ENCODE measurements at regions not wholly inside any gene's neighbourhood (a gene's known extent, or its start where the extent isn't known, plus 50 kb on each side); places are given as distances from the start of the nearest gene placed in this dataset.

GRCh38 chr14:26849514-26849913 lies 251.7 kb upstream of the NOVA1 start:
- no peak overlapping the region for H3K27ac ChIP-seq
- H3K4me2 ChIP-seq = no peak overlapping the region
- no peak overlapping the region for H3K9ac ChIP-seq
- no peaks in the 10 kb centered on the region for H3K9me3 ChIP-seq
- H3K4me3 ChIP-seq = no peak overlapping the region
- no peak for TF ChIP-seq Cebpa-rat (IDR thresholded peaks at IDR 0.05)
- no peaks in the 10 kb centered on the region for H3K4me1 ChIP-seq
- H3K36me3 ChIP-seq = no peaks in the 10 kb centered on the region
- no peaks in the 10 kb centered on the region for H3K27me3 ChIP-seq
- H4K20me1 ChIP-seq = no peaks in the 10 kb centered on the region

DNA sequence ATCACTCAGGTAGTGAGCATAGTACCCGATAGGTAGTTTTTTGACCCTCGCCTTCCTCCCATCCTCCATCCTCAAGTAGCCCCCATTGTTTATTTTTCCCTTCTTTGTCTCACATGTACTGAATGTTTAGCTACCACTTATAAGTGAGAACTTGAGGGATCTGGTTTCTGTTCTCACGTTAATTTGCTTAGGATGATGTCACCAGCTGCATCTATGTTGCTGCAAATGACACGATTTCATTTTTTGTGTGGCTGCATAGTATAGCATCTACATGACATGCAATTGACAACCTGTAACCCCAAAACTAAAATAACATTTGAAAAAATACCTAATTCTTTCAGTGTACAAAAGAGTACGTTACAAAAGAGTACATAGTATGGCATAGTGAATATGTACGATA lies 254.0 kb upstream of the NOVA1 start:
- H3K36me3 ChIP-seq = no peaks in the 10 kb centered on the region

DNA sequence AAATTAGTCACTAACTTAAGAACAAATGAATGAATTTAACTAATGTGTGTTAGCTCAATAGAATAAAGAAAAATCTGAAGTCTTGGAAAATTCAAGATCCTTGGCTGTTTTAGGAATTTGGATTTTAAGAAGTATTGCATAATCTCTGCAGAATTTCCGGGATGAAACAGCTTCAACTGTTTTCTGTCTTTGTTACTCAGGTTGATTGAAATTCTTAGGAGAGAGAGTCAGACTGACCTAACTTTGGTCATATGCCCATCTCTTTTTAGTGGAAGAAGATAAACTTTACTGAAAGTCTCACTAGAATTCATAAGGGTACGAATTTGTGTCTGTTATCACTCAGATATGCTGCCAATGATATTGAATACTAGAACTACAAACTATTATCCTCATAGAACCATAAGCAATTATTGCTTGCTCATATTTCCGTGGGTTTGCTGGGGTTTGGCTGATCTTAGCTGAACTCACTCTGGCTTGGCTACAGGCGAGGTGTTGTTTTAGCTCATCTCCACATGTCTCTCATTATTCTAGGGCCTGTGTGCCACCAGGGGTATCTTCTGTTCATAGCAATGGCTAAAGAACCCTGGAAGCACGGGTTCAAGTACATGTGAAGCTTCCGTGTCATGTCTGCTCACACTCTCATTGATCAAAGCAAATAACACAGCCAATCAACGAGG lies 257.4 kb upstream of the NOVA1 start:
- Histone ChIP-seq H3K27ac (no peak overlapping the region), H3K9me3 (no peaks in the 10 kb centered on the region), H3K4me3 (no peak overlapping the region), H3K36me3 (no peaks in the 10 kb centered on the region), H3K27me3 (no peaks in the 10 kb centered on the region), H3K4me2 (no peak overlapping the region), H4K20me1 (no peaks in the 10 kb centered on the region), H3K4me1 (no peaks in the 10 kb centered on the region), H3K9ac (no peak overlapping the region)
- TF ChIP-seq Cebpa-rat (IDR thresholded peaks at IDR 0.05) = no peak

More for the DNA sequence above, 254.0 kb upstream of the NOVA1 start:
- Histone ChIP-seq H3K9ac (no peak overlapping the region), H3K27ac (no peak overlapping the region), H3K4me1 (no peaks in the 10 kb centered on the region), H4K20me1 (no peaks in the 10 kb centered on the region), H3K4me3 (no peak overlapping the region), H3K4me2 (no peak overlapping the region), H3K9me3 (no peaks in the 10 kb centered on the region), H3K27me3 (no peaks in the 10 kb centered on the region)
- no peak for TF ChIP-seq Cebpa-rat (IDR thresholded peaks at IDR 0.05)

DNA sequence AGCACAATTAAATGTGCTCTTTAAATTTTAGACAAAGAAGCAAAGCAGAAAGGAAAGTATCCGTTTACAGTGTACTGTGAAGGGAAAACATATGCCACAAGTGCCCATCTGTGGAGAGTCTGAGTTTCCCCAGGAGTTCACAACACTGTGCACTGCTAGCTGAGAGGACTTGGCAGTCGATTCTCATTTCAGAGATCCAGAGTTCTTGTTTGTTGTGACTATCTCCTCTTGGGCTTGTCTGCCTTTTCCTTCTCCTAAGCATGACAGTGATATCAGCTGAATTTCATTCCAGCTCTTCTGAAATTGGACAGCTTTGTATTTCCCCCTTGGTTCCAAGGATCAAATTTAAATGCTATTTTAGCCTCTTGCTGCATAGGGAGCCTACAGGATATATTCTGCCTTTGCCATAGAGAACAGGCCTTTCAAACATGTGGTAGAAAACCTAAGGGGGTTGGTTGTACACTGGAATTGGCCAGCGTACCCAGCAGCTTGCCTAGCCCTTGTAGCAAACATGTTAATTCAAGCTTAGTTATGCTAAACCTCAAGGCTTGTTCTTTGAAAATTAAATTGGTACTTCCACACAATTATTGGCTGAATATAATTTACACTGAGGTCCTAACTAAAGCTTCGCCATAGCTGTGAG lies 259.2 kb upstream of the NOVA1 start:
- Histone ChIP-seq H3K27ac (no peak overlapping the region), H3K9ac (no peak overlapping the region), H3K4me2 (no peak overlapping the region), H3K4me3 (no peak overlapping the region), H3K4me1 (no peaks in the 10 kb centered on the region), H3K27me3 (no peaks in the 10 kb centered on the region), H3K9me3 (no peaks in the 10 kb centered on the region), H3K36me3 (no peaks in the 10 kb centered on the region), H4K20me1 (no peaks in the 10 kb centered on the region)
- no peak for TF ChIP-seq Cebpa-rat (IDR thresholded peaks at IDR 0.05)

DNA sequence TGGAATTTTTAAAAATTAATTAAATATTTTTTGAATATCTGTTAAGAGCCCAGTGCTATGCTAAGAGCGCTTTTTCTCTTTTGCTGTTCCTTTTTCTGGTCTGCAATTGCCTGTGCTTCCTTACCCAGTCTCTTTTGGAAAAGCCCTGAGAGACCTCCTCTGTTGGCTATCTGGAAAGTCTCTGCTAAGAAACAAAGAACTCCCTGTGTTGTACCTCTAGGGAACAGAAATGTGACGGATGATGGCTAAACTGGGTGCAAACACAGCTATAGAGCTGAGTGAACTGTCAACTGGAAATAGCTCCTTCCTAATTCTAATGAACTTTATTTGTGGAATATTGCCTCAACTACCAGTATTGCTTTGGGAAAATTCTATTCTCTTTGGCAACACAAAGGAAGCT lies 261.6 kb upstream of the NOVA1 start:
- Histone ChIP-seq H4K20me1 (no peaks in the 10 kb centered on the region), H3K27ac (no peak overlapping the region), H3K9me3 (no peaks in the 10 kb centered on the region), H3K4me3 (no peak overlapping the region), H3K9ac (no peak overlapping the region), H3K4me1 (no peaks in the 10 kb centered on the region), H3K36me3 (no peaks in the 10 kb centered on the region), H3K4me2 (no peak overlapping the region), H3K27me3 (no peaks in the 10 kb centered on the region)
- no peak for TF ChIP-seq Cebpa-rat (IDR thresholded peaks at IDR 0.05)

DNA sequence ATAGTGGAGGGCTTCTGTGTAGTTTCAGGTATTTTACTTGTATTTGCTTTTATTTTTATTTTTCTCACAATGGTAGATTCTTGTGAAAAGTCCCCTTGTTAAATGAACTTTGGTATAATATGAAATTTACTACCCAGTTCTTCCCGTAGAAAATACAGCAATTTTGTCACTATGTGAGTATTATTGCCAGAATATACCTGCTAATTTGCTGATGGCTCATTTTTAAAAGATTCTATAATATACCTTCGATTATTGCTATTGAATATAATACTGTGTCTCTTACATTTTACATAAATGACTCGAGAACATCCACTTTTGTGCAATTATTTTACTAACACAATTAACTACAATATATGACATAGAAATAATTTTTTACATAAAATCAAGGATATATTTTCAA lies 262.3 kb upstream of the NOVA1 start:
- Histone ChIP-seq H3K27me3 (no peaks in the 10 kb centered on the region), H3K27ac (no peak overlapping the region)

DNA sequence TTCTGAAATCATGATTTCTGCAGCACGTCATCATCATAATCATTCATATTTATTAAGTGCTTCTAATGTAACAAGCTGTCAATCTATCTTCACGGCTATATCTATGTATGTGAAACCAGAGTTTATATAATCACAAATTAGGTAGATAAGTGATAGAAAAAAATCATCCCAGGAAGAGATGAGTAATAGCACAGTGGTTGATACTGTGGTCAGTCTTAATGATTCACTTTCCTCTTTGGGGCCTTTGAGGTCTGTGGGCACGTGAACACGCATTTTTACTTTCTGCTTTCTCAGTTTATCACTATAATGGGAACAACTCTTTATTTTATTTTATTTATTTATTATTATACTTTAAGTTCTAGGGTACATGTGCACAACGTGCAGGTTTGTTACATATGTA lies 265.9 kb upstream of the NOVA1 start:
- Histone ChIP-seq H3K36me3 (no peaks in the 10 kb centered on the region), H3K9me3 (no peaks in the 10 kb centered on the region), H3K27me3 (no peaks in the 10 kb centered on the region), H4K20me1 (no peaks in the 10 kb centered on the region), H3K27ac (no peak overlapping the region), H3K9ac (no peak overlapping the region), H3K4me2 (no peak overlapping the region), H3K4me1 (no peaks in the 10 kb centered on the region), H3K4me3 (no peak overlapping the region)
- TF ChIP-seq Cebpa-rat (IDR thresholded peaks at IDR 0.05) = no peak

More for the DNA sequence above, 262.3 kb upstream of the NOVA1 start:
- H3K4me2 ChIP-seq = no peak overlapping the region
- no peak for TF ChIP-seq Cebpa-rat (IDR thresholded peaks at IDR 0.05)
- no peaks in the 10 kb centered on the region for H4K20me1 ChIP-seq
- no peak overlapping the region for H3K4me3 ChIP-seq
- H3K9me3 ChIP-seq = no peaks in the 10 kb centered on the region
- no peaks in the 10 kb centered on the region for H3K36me3 ChIP-seq
- H3K9ac ChIP-seq = no peak overlapping the region
- no peaks in the 10 kb centered on the region for H3K4me1 ChIP-seq

DNA sequence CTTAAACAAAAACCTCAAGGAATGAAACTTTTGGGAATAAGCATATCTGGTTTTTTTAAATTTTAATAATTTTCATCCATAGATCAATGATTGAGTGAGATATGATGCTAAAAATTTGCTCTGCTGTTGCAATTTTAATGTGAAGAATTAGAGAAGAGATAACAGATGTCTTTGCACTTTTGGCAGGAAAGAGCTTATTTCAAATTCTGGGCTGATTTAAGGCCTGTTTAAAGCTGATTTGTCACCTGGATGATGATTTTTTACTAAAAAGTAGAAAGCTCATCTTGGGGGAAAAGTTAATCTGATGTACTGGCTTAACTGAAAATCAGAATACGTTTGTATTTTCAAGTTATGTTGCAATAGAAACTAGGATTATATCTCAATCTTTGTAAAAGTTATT lies 268.9 kb upstream of the NOVA1 start:
- no peaks in the 10 kb centered on the region for H4K20me1 ChIP-seq
- no peak overlapping the region for H3K4me2 ChIP-seq
- no peaks in the 10 kb centered on the region for H3K27me3 ChIP-seq
- no peak for TF ChIP-seq Cebpa-rat (IDR thresholded peaks at IDR 0.05)
- H3K4me3 ChIP-seq = no peak overlapping the region
- no peak overlapping the region for H3K9ac ChIP-seq
- H3K36me3 ChIP-seq = no peaks in the 10 kb centered on the region
- no peak overlapping the region for H3K27ac ChIP-seq
- H3K9me3 ChIP-seq = no peaks in the 10 kb centered on the region
- H3K4me1 ChIP-seq = no peaks in the 10 kb centered on the region

DNA sequence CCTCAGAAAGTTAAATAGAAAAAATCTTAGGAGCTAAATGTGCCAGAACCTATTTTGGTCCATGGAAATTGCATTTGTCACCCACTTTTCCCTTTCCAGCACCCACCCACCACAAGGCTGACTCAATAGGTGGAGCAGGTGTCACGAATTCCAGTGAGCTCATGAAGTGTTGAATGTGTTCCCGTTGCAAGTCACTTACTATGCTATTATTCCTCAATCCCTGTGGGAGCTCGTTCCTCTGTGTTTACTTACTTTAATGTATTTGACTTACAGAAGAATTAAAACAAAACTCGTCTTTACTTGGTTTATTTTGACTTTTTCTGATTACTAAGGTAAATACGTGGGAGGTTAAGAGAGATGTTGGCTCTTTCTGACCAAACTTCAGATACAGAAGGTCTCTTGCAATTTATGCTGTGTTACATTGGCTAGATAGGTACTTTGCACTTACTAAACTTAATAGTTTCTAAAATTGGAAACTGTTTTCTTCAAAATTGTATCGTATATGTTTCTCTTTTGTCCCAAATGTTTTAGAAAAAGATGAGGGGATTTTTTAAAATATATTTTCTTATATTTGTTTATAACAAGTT lies 269.4 kb upstream of the NOVA1 start:
- H3K27me3 ChIP-seq = no peaks in the 10 kb centered on the region
- H3K4me1 ChIP-seq = no peaks in the 10 kb centered on the region
- no peak overlapping the region for H3K27ac ChIP-seq
- H3K9ac ChIP-seq = no peak overlapping the region
- H3K9me3 ChIP-seq = no peaks in the 10 kb centered on the region
- TF ChIP-seq Cebpa-rat (IDR thresholded peaks at IDR 0.05) = no peak
- no peak overlapping the region for H3K4me2 ChIP-seq
- no peaks in the 10 kb centered on the region for H3K36me3 ChIP-seq
- H3K4me3 ChIP-seq = no peak overlapping the region
- H4K20me1 ChIP-seq = no peaks in the 10 kb centered on the region

- no peak overlapping the region for H3K4me2 ChIP-seq
- H3K9ac ChIP-seq = no peak overlapping the region
- TF ChIP-seq Cebpa-rat (IDR thresholded peaks at IDR 0.05) = no peak
- H3K27me3 ChIP-seq = no peaks in the 10 kb centered on the region
- H3K9me3 ChIP-seq = no peaks in the 10 kb centered on the region
- no peaks in the 10 kb centered on the region for H3K4me1 ChIP-seq
- H3K36me3 ChIP-seq = no peaks in the 10 kb centered on the region
- no peak overlapping the region for H3K4me3 ChIP-seq
- H3K27ac ChIP-seq = no peak overlapping the region
- no peaks in the 10 kb centered on the region for H4K20me1 ChIP-seq
Measured at GRCh38 chr14:26870096-26870495, 272.3 kb upstream of the NOVA1 start.
